ENCODE measurements at regions not wholly inside any gene's neighbourhood (a gene's known extent, or its start where the extent isn't known, plus 50 kb on each side); places are given as distances from the start of the nearest gene placed in this dataset.

- no peak for FAIRE-seq
- in situ Hi-C loops (cut with HindIII; ENCODE audit: extremely low pct_ligation_motif_present, low pct_unique_long_range_greater_than_20kb) = no loop called here
- POLR2A ChIA-PET = no interaction called here
Observed at GRCh38 chr10:61142987-61143386, 199.0 kb upstream of the RHOBTB1 start.

GRCh38 chr10:61140765-61141392 lies 196.9 kb upstream of the RHOBTB1 start:
- Histone ChIP-seq H3K4me3 (replicated peaks in 1 of 3; ENCODE audit: insufficient read depth in 1 of 3, low read depth in 2 of 3, low read length in 3 of 3) (no peak overlapping the region; a peak in 1 of 6 replicates), H3K79me2 (ENCODE audit: insufficient read depth, low read length) (no peaks in the 10 kb centered on the region), H3K27me3 (ENCODE audit: control insufficient read depth in 1 of 2, insufficient read depth in 2 of 2, low read length in 2 of 2) (no peaks in the 10 kb centered on the region), H3K36me3 (replicated peaks in 1 of 2; ENCODE audit: control insufficient read depth in 1 of 2, insufficient read depth in 2 of 2, low read length in 2 of 2) (no peaks in the 10 kb centered on the region), H3K9ac (ENCODE audit: insufficient read depth, low read depth, low read length) (no peak overlapping the region), H3K9me3 (ENCODE audit: low read length) (peaks cover 9% of the 10 kb centered on the region; the same call in 1 of the 2 replicates), H3K4me2 (ENCODE audit: low read depth, low read length) (0 out of 2 replicates have a peak overlapping the region, but pooled peaks have one; percentile 23), H3K4me1 (ENCODE audit: insufficient read depth, low read length) (peaks cover 20% of the 10 kb centered on the region), H3K27ac (ENCODE audit: extremely low read length, insufficient read depth, low read length) (no peak overlapping the region), H2AFZ (ENCODE audit: low read length) (no peak overlapping the region), H4K20me1 (ENCODE audit: insufficient read depth, low read length) (no peaks in the 10 kb centered on the region)
- peak; percentile 84 for ATAC-seq
- in situ Hi-C loops (cut with HindIII; ENCODE audit: extremely low pct_ligation_motif_present, low pct_unique_long_range_greater_than_20kb) (no loop called here), intact Hi-C loops (cut with micrococcal nuclease; ENCODE audit: unreplicated experiment) (loop anchor here (1.0 to 10.0 kb wide), 4 partner anchors 50 to 316 kb away; no protein-coding TSS in a partner anchor)
- no TSS peak for BruUV-seq (replicated peaks)
- ChIA-PET POLR2A (no interaction called here), CTCF (ENCODE audit: low intra/inter-chr PET ratio, low total read pairs) (interaction anchor here (0.9 to 1.4 kb wide), 3 partner anchors 50 to 177 kb away, joined by 3 to 7 read pairs (median 3); no protein-coding TSS in a partner anchor)
- peak; percentile 95 for FAIRE-seq
- peak; percentile 68 for DNase-seq (ENCODE audit: low spot score)
- 6% methylated on average over 7 of the region's 7 CpGs for WGBS (ENCODE audit: low lambda C conversion rate)
- TF ChIP-seq MAFF (IDR thresholded peaks at IDR 0.05; ENCODE audit: low read depth, low read length) (0 out of 2 replicates have a peak, but pooled peaks have one; percentile 10), ZNF317 (CRISPR knock-in tag; IDR thresholded peaks at IDR 0.05) (peak; percentile 91), ZNF746 (CRISPR knock-in tag; IDR thresholded peaks at IDR 0.05) (no peak), ZNF280B (CRISPR knock-in tag; IDR thresholded peaks at IDR 0.05; ENCODE audit: borderline replicate concordance) (no peak), CHCHD3 (CRISPR knock-in tag; IDR thresholded peaks at IDR 0.05) (no peak), TGIF2 (CRISPR knock-in tag; IDR thresholded peaks at IDR 0.05) (no peak), ELF4 (CRISPR knock-in tag; IDR thresholded peaks at IDR 0.05; ENCODE audit: borderline replicate concordance) (no peak), HOXA5 (CRISPR knock-in tag; IDR thresholded peaks at IDR 0.05) (no peak), ARID5B (CRISPR knock-in tag; IDR thresholded peaks at IDR 0.05) (no peak), KDM1A (CRISPR knock-in tag; IDR thresholded peaks at IDR 0.05) (no peak)
- TF ChIP-seq, protein P1, sequence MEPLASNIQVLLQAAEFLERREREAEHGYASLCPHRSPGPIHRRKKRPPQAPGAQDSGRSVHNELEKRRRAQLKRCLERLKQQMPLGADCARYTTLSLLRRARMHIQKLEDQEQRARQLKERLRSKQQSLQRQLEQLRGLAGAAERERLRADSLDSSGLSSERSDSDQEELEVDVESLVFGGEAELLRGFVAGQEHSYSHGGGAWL (CRISPR knock-in tag; IDR thresholded peaks at IDR 0.05) = no peak

More at GRCh38 chr10:61142987-61143386, 199.0 kb upstream of the RHOBTB1 start:
- no peak overlapping the region for H3K9ac ChIP-seq (ENCODE audit: insufficient read depth, low read depth, low read length)
- H3K9me3 ChIP-seq (ENCODE audit: low read length) = peaks cover 9% of the 10 kb centered on the region; the same call in 1 of the 2 replicates
- ATAC-seq (no peak), DNase-seq (ENCODE audit: low spot score) (no peak)
- no peak overlapping the region for H3K27ac ChIP-seq (ENCODE audit: extremely low read length, insufficient read depth, low read length)
- H2AFZ ChIP-seq (ENCODE audit: low read length) = no peak overlapping the region
- no peaks in the 10 kb centered on the region for H4K20me1 ChIP-seq (ENCODE audit: insufficient read depth, low read length)
- no peaks in the 10 kb centered on the region for H3K36me3 ChIP-seq (replicated peaks in 1 of 2; ENCODE audit: control insufficient read depth in 1 of 2, insufficient read depth in 2 of 2, low read length in 2 of 2)
- TF ChIP-seq CBX2 (IDR thresholded peaks at IDR 0.05; ENCODE audit: low read depth, low read length) (no peak), CBX2 (CRISPR knock-in tag; IDR thresholded peaks at IDR 0.05; ENCODE audit: low read depth) (no peak), NR2C2 (CRISPR knock-in tag; IDR thresholded peaks at IDR 0.05; ENCODE audit: borderline replicate concordance) (no peak), NFYC (CRISPR knock-in tag; IDR thresholded peaks at IDR 0.05) (no peak), ZFP37 (CRISPR knock-in tag; IDR thresholded peaks at IDR 0.05; ENCODE audit: borderline replicate concordance) (no peak)
- peaks cover 9% of the 10 kb centered on the region for H3K4me1 ChIP-seq (ENCODE audit: insufficient read depth, low read length)
- H3K27me3 ChIP-seq (ENCODE audit: control insufficient read depth in 1 of 2, insufficient read depth in 2 of 2, low read length in 2 of 2) = no peaks in the 10 kb centered on the region
- no peak overlapping the region for H3K4me2 ChIP-seq (ENCODE audit: low read depth, low read length)
- no peak overlapping the region for H3K4me3 ChIP-seq (replicated peaks in 1 of 3; ENCODE audit: insufficient read depth in 1 of 3, low read depth in 2 of 3, low read length in 3 of 3)
- CTCF ChIA-PET (ENCODE audit: low intra/inter-chr PET ratio, low total read pairs) = no interaction called here
- intact Hi-C loops (cut with micrococcal nuclease; ENCODE audit: unreplicated experiment) = loop anchor here (10.0 kb wide), 1 partner anchor 318 kb away; no protein-coding TSS in a partner anchor
- H3K79me2 ChIP-seq (ENCODE audit: insufficient read depth, low read length) = no peaks in the 10 kb centered on the region
- WGBS (ENCODE audit: low lambda C conversion rate) = 7% methylated on average over 1 of the region's 1 CpG
- no TSS peak for BruUV-seq (replicated peaks)
